ENCODE measurements at regions not wholly inside any gene's neighbourhood (a gene's known extent, or its start where the extent isn't known, plus 50 kb on each side); places are given as distances from the start of the nearest gene placed in this dataset.

GRCh38 chr2:136051001-136051724, 65.7 kb upstream of the DARS1 start:
- no peaks in the 10 kb centered on the region for H3K36me3 ChIP-seq (replicated peaks in 1 of 2; ENCODE audit: control insufficient read depth in 1 of 2, insufficient read depth in 2 of 2, low read length in 2 of 2)
- H3K4me2 ChIP-seq (replicated peaks; ENCODE audit: extremely low read depth, low read length, poor library complexity, severe bottlenecking): no peak overlapping the region
- peaks cover 33 to 35% of the 10 kb centered on the region in 2 donors for H3K4me1 ChIP-seq (ENCODE audit: control insufficient read depth in 1 of 2, insufficient read depth in 2 of 2, low read length in 2 of 2)
- H3K27ac ChIP-seq (ENCODE audit: low read depth in 1 of 2, low read length in 2 of 2): peak overlapping the region in 1 of 2 donors; percentile 70
- intact Hi-C loops (cut with micrococcal nuclease): loop anchor here (5.0 to 10.0 kb wide), 2 partner anchors 44 to 64 kb away; partner anchors contain the start of gene CXCR4 (in 1 of the 2)
- no CpG with 5 or more reads among the region's 2 CpGs for WGBS (ENCODE audit: insufficient coverage)
- no peaks in the 10 kb centered on the region for H3K27me3 ChIP-seq (ENCODE audit: control insufficient read depth in 2 of 2, insufficient read depth in 2 of 2, low read length in 2 of 2)
- Mint-ChIP-seq H3K27ac (peak overlapping the region in 5 of 7 donors; percentile 37 to 85 (median 60)), H3K4me1 (peaks cover 55% of the 10 kb centered on the region), H3K27me3 (ENCODE audit: low read depth in 3 of 3) (no peaks in the 10 kb centered on the region), H3K9me3 (peaks cover 0 to 7% (median 0%) of the 10 kb centered on the region in 7 donors), H3K36me3 (no peaks in the 10 kb centered on the region), H3K4me3 (no peak overlapping the region)
- H2AFZ ChIP-seq (ENCODE audit: insufficient read depth, low read depth, low read length, poor library complexity, severe bottlenecking): no peak overlapping the region
- H3K9me3 ChIP-seq (replicated peaks in 1 of 2; ENCODE audit: control insufficient read depth in 1 of 2, insufficient read depth in 1 of 2, low read length in 2 of 2): no peaks in the 10 kb centered on the region
- H3K79me2 ChIP-seq (ENCODE audit: insufficient read depth, low read length): no peaks in the 10 kb centered on the region
- H3K9ac ChIP-seq (ENCODE audit: insufficient read depth, low read length, poor library complexity, severe bottlenecking): no peak overlapping the region
- TF ChIP-seq, protein P1, sequence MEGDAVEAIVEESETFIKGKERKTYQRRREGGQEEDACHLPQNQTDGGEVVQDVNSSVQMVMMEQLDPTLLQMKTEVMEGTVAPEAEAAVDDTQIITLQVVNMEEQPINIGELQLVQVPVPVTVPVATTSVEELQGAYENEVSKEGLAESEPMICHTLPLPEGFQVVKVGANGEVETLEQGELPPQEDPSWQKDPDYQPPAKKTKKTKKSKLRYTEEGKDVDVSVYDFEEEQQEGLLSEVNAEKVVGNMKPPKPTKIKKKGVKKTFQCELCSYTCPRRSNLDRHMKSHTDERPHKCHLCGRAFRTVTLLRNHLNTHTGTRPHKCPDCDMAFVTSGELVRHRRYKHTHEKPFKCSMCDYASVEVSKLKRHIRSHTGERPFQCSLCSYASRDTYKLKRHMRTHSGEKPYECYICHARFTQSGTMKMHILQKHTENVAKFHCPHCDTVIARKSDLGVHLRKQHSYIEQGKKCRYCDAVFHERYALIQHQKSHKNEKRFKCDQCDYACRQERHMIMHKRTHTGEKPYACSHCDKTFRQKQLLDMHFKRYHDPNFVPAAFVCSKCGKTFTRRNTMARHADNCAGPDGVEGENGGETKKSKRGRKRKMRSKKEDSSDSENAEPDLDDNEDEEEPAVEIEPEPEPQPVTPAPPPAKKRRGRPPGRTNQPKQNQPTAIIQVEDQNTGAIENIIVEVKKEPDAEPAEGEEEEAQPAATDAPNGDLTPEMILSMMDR (IDR thresholded peaks at IDR 0.05): no peak
- no peak overlapping the region for H3K4me3 ChIP-seq (replicated peaks in 1 of 3; ENCODE audit: low read depth in 2 of 3, low read length in 3 of 3)
- DNase-seq: peak in 1 of 3 donors; percentile 25
- no peaks in the 10 kb centered on the region for H4K20me1 ChIP-seq (ENCODE audit: insufficient read depth, low read length)

DNA sequence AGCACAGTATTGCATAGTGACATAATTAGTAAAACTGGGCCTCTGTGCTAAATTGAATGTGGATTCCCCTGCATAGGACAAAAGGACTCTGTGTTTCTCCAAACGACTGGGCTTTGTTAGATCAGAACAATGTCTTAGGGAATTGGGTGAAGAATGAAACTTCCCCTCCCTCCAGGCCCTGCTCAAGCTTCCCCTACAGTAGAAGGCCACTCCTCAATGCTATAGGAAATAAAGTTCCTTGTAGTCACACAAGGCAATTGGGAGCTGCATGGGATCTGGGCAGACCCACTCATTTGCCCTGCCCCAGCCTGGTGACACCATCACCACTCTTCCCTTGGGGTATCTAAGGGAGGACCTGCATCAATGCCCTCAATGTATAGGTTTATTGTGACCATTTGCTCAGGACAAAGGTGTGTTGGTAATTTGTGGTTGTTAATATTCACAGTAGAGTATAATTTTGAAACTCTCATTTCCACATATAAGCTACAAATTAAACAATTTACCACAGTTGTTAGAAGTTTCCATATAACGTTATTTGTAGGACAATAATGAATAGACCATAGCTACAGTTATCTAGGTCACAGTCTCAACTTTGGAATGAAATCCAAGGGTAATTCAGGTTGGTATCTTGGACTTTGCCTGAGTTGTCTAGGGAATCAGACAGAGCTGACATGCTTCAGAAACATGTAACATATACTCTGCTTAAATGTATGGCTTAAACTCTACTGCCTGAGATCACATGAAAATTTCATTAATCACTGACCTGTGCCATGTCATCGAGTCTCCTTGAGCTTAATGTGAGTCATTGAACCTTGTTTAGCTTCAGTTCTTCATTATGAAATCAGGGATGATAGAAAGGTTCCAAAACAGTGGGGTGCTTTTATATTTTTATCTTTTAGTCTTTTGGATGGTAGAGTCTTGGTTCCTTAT, 64.8 kb upstream of the DARS1 start:
- Mint-ChIP-seq H3K9me3 (peaks cover 0 to 7% (median 0%) of the 10 kb centered on the region in 7 donors), H3K4me3 (no peak overlapping the region)
- H3K4me3 ChIP-seq (replicated peaks in 1 of 3; ENCODE audit: low read depth in 2 of 3, low read length in 3 of 3): no peak overlapping the region

More for the DNA sequence above, 64.8 kb upstream of the DARS1 start:
- no peaks in the 10 kb centered on the region for H3K36me3 ChIP-seq (replicated peaks in 1 of 2; ENCODE audit: control insufficient read depth in 1 of 2, insufficient read depth in 2 of 2, low read length in 2 of 2)
- H3K4me2 ChIP-seq (replicated peaks; ENCODE audit: extremely low read depth, low read length, poor library complexity, severe bottlenecking): no peak overlapping the region
- Mint-ChIP-seq H3K27ac (peak overlapping the region in 5 of 7 donors; percentile 24 to 85 (median 59)), H3K36me3 (no peaks in the 10 kb centered on the region), H3K27me3 (ENCODE audit: low read depth in 3 of 3) (no peaks in the 10 kb centered on the region), H3K4me1 (peaks cover 50% of the 10 kb centered on the region)
- no peak overlapping the region for H3K9ac ChIP-seq (ENCODE audit: insufficient read depth, low read length, poor library complexity, severe bottlenecking)
- no CpG with 5 or more reads among the region's 3 CpGs for WGBS (ENCODE audit: insufficient coverage)
- peaks cover 28 to 35% of the 10 kb centered on the region in 2 donors for H3K4me1 ChIP-seq (ENCODE audit: control insufficient read depth in 1 of 2, insufficient read depth in 2 of 2, low read length in 2 of 2)
- no peaks in the 10 kb centered on the region for H3K79me2 ChIP-seq (ENCODE audit: insufficient read depth, low read length)
- TF ChIP-seq, protein P1 (IDR thresholded peaks at IDR 0.05): no peak
- no peak overlapping the region for H2AFZ ChIP-seq (ENCODE audit: insufficient read depth, low read depth, low read length, poor library complexity, severe bottlenecking)
- H4K20me1 ChIP-seq (ENCODE audit: insufficient read depth, low read length): no peaks in the 10 kb centered on the region
- intact Hi-C loops (cut with micrococcal nuclease): loop anchor here (5.0 to 10.0 kb wide), 2 partner anchors 43 to 65 kb away; partner anchors contain the start of gene CXCR4 (in 1 of the 2)
- peak; percentile 43 to 70 (median 59) for DNase-seq
- H3K27me3 ChIP-seq (ENCODE audit: control insufficient read depth in 2 of 2, insufficient read depth in 2 of 2, low read length in 2 of 2): no peaks in the 10 kb centered on the region
- H3K27ac ChIP-seq (ENCODE audit: low read depth in 1 of 2, low read length in 2 of 2): peak overlapping the region in 1 of 2 donors; percentile 70
- no peaks in the 10 kb centered on the region for H3K9me3 ChIP-seq (replicated peaks in 1 of 2; ENCODE audit: control insufficient read depth in 1 of 2, insufficient read depth in 1 of 2, low read length in 2 of 2)
